Stimulated activated CD4-positive, alpha-beta T cell treated with anti-CD3 and anti-CD28 coated beads, Interleukin-4, amount 100 ng/mL, for 4 hours (primary cell): ENCODE measurements at regions not wholly inside any gene's neighbourhood (a gene's known extent, or its start where the extent isn't known, plus 50 kb on each side); places are given as distances from the start of the nearest gene placed in this dataset.

Experiments used
- DNase-seq, 2 experiments: peaks; one replicate each; pipeline ENCODE4 v3.0.0-alpha.2; 2020

DNA sequence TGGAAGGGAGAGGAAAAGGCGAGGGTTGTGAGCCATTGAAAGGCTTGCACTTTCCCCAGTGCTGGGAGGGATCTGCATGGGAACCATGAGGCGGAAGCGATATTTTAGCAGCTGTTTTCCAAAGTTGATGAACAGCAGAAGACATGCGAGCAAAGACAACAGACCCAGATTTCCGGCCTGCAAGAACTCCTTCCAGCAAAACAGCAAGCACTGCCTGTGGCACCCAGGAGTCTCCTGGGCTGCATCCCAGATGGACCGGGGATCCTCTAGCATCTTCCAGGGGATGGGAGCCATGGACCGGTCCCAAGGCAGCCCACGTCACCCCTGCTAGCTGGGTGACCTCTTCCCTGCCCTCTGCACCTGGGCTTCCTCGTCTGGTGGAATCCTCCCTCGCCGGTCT is 162.8 kb downstream of the IRF8 start:
- no peak for DNase-seq

DNA sequence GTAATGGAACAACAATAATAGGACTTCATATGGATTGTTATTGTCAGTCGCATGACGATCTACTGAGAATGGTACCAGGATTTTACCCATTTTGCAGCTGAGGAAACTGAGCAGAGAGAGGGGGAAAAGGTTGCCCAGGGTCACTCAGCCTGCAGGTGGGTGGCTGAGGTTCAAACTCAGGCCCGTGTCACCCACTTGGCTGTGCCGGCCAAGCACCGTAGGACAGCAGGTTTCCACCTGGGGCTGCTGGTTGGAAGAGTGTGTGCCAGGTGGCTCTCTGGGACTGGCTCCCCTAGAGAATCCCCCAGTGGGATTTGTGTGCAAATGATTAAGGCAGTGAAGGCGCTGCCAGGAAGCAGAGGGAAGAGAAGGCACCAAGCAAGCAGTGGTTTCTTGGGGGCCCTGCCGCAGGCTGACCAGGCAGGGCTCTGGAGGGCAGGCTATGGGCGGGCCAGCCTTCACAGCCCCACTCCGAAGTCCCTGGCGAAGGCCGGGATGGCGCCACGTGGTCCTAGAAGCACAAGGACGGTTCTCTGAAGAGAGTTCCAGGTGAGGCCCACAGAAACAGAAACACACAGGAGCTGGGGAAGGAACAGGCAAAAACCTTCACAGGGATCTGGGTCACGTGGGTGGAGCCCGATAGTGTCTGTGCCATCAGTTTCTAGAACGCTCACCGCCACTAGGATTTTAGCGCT is 163.5 kb downstream of the IRF8 start:
- no peak for DNase-seq

DNA sequence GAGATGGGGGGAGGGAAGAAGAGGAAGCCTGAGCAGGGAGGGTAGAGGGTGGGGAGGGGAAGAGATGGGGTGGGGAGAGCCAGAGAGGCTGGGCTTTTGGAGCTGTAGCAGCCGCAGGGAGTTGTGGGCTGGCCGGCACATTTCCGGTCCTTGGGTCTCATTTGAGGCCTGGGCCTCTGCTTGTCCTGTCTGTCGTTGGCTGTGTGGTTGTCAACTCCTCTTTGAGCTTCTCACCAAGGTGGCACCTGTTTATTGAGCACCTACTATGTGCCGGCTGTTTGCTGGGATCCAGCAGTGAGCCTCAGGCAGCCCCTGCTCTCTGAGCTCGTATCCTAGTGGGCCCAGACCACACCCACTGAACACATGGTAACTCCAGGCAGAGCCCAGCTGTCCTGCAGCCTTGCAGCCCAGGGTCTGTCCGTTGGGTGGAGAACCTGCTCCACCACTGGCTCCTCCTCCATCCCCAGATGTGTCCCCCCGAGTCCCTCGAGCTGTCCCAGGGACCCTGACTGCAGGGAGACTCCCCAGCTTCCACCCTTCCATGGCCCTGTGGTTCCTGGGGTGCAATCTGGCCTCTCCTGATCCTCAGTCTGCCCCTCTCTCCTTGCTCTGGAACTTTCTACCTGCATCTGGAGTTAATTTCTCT is 164.9 kb downstream of the IRF8 start:
- no peak for DNase-seq

DNA sequence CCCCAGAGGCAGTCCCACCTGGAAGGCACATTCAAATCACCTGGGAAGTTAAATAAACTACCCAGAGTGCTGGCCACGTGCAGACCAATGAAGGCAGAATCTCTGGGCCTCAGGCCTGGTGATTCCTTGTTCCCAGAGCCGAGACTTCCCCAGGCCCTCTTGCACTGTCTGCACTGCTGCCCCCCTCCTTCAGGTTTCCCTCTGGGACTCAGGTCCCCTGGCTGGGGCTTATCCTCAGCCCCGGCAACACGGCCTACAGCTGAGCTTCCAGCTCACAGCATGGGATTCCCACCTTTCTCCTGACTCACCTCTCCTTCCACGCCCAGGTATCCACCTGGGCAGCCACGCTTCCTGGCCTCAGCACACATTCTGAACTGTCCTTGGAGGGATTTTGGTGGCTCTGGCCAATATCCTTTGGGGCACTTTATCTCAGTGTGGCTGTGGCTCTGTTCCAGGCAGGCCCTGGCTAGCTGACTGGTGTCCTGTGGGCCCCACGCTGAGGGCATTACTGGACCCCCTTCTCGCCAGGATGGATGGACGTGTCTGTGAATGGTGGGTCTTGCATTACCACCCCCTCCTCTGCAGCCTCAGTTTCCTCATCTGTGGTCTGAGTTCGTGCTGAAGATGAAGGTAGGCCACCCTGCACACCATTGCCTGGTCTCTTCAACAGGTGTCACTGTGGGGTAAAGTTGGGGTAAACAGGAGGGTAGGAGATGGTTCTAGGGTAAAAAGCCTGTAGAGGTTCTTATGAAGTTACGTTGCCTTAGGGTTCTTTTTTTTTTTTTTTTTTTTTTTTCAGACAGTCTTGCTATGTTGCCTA is 165.7 kb downstream of the IRF8 start:
- no peak for DNase-seq

DNA sequence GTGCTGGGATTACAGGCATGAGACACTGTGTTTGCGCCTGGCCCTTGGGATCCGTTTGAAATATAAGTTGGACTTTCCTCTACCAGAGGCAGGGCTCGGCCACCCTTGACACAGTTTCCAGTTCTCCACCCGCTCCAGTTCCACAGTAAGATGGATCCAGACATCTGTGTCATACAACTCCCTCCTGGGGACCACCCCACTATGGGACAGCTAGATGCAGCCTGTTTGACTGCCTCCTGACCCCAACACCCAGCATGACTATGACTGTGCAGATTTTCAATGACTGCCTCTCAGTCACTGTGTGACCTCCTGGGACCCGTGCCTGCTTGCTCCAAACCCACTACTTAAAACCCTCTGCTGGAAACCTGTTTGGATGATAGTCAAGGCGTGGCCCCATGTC is 166.7 kb downstream of the IRF8 start:
- no peak for DNase-seq

DNA sequence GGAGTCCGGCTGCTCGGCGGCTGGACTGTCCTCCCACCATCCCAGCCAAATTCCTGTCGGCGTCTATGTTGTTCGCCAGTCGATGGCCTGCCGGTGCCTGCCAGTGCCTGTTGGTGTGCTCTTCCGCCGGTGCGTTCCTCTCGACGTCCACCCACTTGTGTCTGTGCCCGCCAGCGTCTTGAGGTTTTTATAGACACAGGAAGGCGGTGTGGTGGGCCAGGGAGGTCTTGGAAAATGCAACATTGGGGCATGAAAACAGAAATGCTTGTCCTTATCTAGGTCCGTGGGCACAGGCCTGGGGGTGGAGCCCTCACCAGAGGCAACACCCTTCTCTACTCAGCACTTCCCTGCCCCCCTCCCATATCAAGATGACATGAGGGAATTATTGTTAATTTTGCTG is 167.8 kb downstream of the IRF8 start:
- no peak for DNase-seq

DNA sequence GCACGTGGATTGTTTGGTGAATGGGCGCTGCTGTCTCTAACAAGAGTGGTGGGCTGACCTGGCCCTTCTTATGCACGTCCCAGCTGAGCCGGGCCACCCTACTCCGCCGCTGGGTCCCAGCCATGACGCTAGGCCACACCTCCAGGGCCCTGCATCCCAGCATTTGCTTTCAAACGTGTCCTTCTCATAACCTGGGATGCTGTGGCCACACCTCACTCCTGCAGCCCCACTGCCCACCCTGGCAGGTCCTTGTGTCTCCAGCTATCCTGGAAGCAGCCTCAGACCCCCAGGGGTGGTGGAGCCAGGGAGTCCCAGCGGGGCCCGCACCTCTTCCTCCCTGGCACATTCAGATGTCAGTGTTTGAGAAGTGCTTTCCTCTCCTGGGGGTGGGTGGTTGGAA is 168.6 kb downstream of the IRF8 start:
- no peak for DNase-seq

DNA sequence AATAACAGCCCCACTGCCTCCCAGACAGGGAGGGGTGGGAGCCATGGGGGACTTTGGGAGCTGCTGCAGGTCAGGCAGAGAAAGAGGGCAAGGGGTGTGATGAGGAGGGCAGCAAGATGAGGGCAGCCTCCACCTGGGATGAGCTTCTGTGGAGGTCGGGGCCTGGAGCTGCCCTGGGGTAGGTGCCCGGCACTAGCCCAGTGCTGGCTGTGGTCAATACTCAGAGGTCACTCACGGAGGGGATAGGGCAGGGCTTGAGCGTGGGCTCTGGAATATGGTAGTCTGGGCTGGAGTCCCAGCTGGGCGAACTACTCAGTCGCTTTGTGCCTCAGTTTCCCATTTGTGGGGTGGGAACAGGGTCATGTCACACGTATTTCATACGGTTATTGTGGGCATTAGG is 169.0 kb downstream of the IRF8 start:
- DNase-seq, result no peak

DNA sequence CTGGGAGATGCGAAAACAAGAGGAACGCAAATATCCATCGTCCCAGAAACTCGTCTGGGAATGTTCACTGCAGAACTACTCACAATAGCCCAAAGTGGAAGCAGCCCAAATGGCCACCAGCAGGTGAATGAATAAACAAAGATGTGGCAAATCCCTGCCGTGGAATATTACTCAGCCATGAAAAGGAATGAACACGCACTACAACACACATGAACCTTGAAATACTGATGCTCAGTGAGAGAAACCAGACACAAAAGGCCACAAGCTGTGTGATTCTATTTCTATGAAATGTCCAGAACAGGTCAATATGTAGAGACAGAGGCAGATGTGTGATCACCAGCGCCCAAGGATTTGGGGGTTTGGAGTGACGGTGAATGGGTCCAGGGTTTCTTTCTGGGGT is 169.8 kb downstream of the IRF8 start:
- no peak for DNase-seq

DNA sequence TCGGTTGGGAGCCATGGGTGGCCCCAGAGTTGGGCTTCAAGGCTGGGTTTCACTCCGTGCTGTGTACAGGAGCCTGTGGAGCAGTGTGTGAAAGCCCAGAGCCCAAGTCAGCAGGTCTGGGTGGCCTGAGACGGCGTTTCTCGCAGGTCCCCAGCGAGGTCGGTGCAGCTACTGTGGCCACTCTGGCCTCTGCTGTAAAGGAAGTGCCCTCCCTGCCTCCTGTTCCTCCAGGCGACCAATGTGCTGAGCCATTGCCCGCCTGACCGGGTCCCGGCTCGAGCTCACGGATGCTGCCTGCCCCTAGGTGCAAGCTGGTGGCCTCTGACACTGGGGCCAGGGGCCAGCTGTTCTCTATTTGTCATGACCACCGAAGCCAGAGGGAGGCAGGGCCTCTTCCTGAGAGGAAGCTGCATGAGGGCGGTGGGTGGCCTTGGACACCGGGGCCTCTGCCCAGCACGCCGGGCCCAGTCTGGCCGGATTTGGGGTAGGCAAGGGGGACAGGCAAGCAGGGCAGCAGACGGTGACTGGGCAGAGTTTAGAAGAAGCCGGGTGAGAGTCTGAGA is 170.9 kb downstream of the IRF8 start:
- DNase-seq, result no peak

DNA sequence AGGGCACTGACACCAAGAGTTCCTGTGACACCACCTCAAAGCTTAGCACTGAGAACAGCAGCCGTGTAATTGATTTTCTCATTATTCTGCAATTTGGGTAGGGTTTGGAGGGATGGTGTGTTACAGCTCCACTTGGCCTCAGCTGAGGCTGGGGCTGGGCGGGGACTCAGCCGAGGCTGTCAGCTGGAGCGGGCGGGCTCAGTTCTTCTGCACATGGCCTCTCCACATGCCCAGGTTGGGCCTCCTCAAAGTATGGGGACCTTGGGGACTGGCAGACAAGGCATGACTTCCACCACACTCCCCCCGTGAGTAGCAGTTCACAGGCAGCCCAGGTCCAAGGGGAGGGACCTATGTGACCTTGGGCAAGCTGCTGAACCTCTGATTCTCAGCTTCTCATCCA is 171.5 kb downstream of the IRF8 start:
- no peak for DNase-seq

DNA sequence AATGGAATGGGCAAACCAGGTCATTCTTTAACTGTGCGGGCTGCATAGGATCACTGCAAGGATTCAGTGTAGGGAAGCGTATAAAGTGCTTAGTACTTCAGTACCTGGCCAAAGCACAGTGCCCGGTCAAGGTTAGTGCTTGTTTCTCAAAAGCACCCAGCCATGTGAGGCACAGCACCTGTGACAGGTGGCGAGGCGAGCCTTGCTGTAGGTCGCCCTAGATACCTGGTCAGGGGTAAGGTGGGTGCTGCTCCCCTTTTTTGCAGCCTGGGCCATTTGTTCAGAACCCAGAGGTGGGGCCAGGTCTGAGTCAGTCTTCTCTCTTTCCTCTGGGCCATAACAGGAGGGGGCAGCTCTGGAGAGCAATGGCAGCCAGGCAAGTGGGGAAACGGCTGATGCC is 172.0 kb downstream of the IRF8 start:
- DNase-seq, result no peak

DNA sequence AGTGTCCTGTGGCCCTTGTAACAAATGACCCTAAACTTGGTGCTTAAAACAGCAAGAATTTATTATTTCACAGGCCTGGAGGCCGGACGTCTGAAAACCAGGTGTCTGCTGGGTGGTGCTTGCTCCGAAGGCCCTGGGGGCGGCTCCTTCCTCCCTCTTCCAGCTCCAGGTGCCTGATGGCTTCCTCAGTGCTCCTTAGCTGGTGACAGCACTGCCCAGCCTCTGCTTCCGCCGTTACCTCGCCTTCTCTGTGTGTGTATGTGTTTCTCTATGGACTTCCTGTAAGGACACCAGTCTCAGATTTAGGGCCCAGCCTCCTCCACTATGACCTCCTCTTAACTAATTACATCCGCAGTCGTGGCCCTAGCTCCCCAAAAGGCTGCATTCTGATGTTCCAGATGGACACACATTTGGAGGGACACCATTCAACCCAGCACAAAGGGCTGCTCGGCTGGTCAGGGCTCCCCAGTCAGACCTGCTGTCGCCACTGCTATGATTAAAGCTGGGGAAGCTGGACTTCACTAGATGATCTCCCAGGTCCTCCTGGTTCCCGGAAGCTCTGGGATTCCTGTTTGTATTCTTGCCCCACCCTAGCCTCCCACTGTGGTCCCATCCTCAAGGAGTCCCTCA is 172.8 kb downstream of the IRF8 start:
- DNase-seq, result no peak

DNA sequence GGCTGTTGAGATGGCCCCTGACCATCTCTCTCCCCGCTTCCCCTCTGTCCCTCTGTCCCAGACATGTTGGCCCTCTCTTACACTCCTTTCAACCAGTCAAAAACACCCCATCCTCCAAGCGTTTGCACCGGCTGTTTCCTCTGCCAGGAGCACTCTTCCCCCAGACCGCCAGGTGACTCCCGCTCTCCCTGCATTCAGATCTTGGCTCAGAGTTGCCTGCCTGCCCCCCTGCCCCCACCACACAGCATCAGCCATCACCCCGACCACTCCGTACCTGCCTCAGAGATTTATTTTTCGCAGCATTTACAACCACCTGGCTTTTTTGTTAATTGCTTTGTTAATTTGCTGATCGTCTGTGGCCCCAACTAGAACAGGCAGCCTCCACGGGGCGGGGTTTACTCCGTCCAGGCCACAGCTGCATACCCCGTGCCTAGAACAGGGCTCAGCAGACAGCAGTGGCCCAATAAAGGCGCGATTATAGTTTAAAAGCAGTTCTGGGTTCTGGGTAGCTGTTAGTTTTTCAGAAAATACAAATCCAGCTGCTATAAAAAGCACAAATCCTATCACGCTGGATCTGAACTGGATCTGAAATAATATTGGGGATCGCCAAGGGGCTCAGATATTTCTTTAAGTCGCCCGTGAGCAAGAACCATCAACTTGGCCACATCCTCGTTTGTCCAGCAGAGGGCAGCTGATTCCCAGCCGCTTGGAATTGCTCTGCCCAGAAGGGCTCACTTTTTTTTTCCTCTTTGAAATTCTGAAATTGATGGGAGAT is 173.6 kb downstream of the IRF8 start:
- peak; percentile 7 to 27 for DNase-seq

DNA sequence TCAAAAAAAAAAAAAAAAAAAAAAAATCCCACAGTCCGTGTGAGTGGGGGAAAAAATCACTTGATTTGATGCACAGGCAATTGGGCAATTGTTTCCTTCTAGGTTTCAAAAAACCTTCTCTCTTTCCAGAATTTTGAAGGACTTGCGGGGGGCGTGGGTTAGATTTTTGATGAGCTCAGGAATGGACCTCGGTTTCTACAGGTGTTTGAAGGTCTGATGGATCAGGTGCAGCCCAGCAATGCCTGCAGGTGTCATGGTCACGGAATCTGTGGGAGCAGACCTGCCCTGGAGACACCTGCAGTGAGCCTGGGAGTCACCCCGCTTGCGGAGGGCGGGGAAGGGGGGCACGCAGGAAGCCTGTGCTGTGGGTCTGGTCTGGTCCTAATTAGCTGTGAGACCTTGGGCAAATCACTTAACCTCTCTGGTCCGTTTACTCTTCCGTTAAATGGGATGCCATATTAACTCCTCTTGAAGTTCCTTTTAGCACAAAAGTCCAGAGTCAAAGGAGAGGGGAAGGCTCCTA is 174.2 kb downstream of the IRF8 start:
- no peak for DNase-seq

DNA sequence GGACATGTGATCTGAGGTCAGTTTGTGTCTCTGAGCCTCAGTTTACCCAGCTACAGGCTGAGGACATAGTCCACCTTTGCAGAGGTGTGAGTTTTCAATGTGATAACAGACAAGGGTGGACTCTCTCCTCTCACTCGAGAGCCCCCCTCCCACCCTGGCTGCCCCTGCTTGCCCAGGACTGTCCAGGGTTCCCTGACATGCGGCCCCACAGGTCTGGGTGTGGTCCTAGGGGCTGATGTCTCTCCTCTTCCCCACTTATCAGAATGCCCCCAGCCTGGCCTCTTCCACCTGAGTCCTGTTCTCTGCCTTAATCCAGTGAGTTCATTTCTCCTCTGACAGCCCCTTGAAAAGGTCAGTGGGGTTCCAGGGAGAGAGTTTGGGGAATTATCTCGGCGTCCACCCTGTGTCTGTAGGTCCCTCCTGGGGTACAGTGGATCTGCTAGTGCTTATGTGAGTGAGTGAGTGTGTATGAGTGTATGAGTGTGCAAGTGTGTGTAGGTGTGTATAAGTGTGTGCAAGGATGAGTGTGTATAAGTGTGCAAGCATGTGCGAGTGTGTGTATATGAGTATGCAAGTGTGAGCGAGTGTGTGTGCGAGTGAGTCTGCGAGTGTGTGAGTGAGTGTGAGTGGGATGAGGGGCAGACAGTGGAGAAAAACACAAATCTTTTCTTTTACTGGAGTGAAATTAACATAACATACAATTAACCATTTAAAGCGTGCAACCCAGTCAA is 175.0 kb downstream of the IRF8 start:
- no peak for DNase-seq

DNA sequence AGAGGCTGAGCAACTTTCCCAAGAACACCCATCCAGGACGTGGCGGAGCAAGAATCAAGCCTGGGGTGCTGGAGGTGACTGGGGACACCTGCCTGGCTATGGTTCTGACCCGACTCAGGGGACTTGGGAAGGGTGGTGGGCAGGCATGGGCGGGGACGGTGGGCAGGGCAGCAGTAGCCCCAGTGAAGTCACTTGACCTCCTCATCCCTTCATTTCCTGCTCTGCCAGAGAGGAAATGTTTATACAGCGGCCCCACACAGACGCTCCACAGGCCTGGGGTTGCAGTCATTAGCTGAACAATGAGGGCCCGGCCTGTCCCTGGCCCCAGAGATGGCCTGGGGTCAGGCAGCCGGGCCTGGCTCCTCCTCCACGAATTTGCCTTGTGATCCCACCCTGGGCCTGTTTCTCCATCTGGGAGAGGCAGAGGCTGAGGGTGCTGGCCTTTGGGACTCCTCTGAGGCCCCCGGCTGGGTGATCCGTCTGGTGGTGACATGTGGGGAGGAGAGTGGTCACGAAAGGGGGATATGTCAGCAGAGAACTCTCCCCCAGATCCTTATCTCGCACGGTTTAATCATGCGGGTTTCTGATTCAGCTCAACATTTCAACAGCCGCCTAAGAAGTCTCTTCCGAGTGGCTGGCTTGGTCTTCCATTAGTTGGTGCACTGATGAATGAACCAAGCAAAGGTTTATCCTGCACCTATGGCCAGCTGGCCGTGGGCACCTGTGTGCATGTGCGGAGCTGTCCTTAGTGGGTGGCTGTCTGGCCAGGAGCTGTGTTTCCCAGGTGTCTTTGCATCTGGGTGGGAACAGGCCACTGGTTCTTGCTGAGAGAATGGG is 175.9 kb downstream of the IRF8 start:
- no peak for DNase-seq

DNA sequence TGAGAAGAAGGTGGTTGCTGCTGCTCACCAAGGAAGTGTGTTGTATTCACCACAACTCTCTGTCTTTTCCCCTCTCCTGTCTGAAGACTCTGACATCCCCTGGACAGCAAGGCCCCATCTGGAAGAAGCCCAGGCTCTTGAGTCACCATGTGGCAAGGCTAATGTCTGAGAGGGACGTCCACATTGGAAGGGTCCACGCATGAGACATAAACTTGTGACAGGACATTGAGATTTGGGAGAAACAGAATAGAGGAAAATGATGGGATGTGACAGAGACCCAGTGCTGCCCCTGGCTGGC is 176.5 kb downstream of the IRF8 start:
- DNase-seq, result no peak

DNA sequence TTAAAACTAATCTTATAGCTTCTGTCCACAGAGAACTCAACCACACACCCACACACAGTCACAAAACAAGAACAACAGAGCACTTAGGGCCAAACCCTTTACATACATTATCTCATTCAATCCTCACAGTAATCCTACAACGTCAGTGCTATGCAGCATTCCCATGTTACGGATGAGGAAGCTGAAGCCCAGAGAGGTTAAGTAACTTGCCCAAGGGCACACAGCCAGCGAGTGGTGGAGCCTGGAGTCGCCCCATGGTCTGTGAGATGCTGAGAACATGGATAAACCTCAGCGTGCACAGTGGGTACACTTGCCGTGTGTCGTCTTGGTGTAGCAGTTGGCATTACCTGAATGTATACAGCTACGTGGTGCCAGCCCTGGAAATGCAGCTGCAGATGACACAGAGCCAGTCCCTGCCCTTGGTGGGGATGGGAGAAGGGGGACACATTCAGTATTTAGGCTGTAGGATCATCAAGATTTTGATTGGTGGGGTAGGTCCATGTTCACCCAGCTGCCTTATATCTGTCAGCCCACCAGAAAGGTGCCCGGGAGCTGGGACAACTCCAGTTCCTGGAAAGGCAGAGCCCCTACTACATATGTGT is 177.0 kb downstream of the IRF8 start:
- no peak for DNase-seq

DNA sequence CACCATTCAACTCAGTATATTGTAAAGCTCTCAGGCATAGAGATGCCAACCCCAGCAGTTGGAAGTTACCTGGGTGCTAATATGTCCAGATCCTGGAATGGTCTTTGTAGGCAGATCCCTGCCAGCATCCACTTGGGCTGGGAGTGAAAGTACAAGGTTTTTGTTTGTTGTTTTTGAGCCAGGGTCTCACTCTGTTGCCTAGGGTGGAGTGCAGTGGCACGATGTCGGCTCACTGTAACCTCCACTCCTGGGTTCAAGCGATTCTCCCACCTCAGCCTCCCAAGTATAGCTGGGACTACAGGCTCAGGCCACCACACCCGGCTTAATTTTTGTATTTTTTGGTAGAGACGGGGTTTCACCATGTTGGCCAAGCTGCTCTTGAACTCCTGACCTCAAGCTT is 177.6 kb downstream of the IRF8 start:
- DNase-seq, result no peak
